HepG2 (cell line): ENCODE measurements at regions not wholly inside any gene's neighbourhood (a gene's known extent, or its start where the extent isn't known, plus 50 kb on each side); places are given as distances from the start of the nearest gene placed in this dataset.

ENCODE experiments used
- ATAC-seq: fragments of 200-7000 bp; cut with Tn5 transposase; 3 replicates; pipeline ENCODE4 v1.9.1; 2020; ENCODE audit warnings: mild to moderate bottlenecking, moderate library complexity
- BruUV-seq: library from RNA; stranded (reverse); fragments of 400-500 nt; replicated peaks from 2 replicates; lab custom pipeline; 2021; lab: Mats Ljungman, UMichigan
- CTCF ChIA-PET: fragments of 300-600 bp; formaldehyde crosslinking; extraction: SDS; loops from one replicate; lab custom pipeline; 2021; ENCODE audit warnings: low total read pairs, inconsistent platforms, low intra/inter-chr PET ratio; lab: Yijun Ruan, JAX
- POLR2A ChIA-PET: fragments of 350-600 bp; sonication (Branson Sonifier 250); formaldehyde crosslinking; loops from one replicate; lab custom pipeline; 2020; ENCODE audit warnings: antibody characterized with exemption, inconsistent platforms; lab: Yijun Ruan, JAX
- DNase-seq: peaks from one replicate; pipeline ENCODE4 v3.0.0-alpha.2; 2015; ENCODE audit warnings: low spot score
- FAIRE-seq: peaks from 3 replicates; lab custom pipeline; 2011; peaks lifted over from hg19 to GRCh38; lab: Jason Lieb, UNC
- H2AFZ ChIP-seq: one replicate; pipeline ENCODE4 v1.6.1; 2011; ENCODE audit warnings: low read length, inconsistent platforms
- H3K27ac ChIP-seq: fragments of 300-600 bp; 3 replicates; pipeline ENCODE4 v1.8.0; 2011; ENCODE audit warnings: mixed run types, mild to moderate bottlenecking, mixed read lengths, low read length, inconsistent platforms; ENCODE audit not compliant: insufficient read depth; ENCODE audit errors: extremely low read length
- H3K27me3 ChIP-seq, 2 experiments: fragments of 200-600 bp in 1 of 2; 2 replicates in 1 of 2; 3 replicates in 1 of 2; pipeline versions ENCODE4 v1.6.0 to v1.8.0; 2011; ENCODE audit warnings: low read length in 2 of 2, mild to moderate bottlenecking in 2 of 2, moderate library complexity in 2 of 2, inconsistent platforms in 1 of 2; ENCODE audit not compliant: insufficient read depth in 2 of 2, control insufficient read depth in 1 of 2
- H3K36me3 ChIP-seq, 2 experiments: fragments of 200-600 bp in 1 of 2; replicated peaks in 1 of 2; 2 replicates in 1 of 2; 3 replicates in 1 of 2; pipeline versions ENCODE4 v1.5.1 to v1.8.0; 2011; ENCODE audit warnings: low read length in 2 of 2, inconsistent platforms in 1 of 2; ENCODE audit not compliant: insufficient read depth in 2 of 2, control insufficient read depth in 1 of 2
- H3K4me1 ChIP-seq: 2 replicates; pipeline ENCODE4 v1.5.1; 2012; ENCODE audit warnings: low read length, inconsistent platforms; ENCODE audit not compliant: insufficient read depth
- H3K4me2 ChIP-seq: 2 replicates; pipeline ENCODE4 v1.6.0; 2011; ENCODE audit warnings: low read depth, low read length, inconsistent platforms
- H3K4me3 ChIP-seq, 3 experiments: fragments of 200-600 bp in 1 of 3; sonication (generic), shearing (Covaris generic) in 1 of 3; replicated peaks in 1 of 3; 2 replicates each; pipeline ENCODE4 v1.5.1; 2011 to 2016; ENCODE audit warnings: low read length in 3 of 3, inconsistent platforms in 2 of 3, low read depth in 2 of 3, mild to moderate bottlenecking in 2 of 3, control low read depth in 1 of 3, mixed read lengths in 1 of 3; ENCODE audit not compliant: insufficient read depth in 1 of 3
- H3K79me2 ChIP-seq: one replicate; pipeline ENCODE4 v1.6.1; 2011; ENCODE audit warnings: low read length, inconsistent platforms; ENCODE audit not compliant: insufficient read depth
- H3K9ac ChIP-seq: 2 replicates; pipeline ENCODE4 v1.6.0; 2011; ENCODE audit warnings: mild to moderate bottlenecking, low read depth, low read length, inconsistent platforms; ENCODE audit not compliant: insufficient read depth
- H3K9me3 ChIP-seq: 2 replicates; pipeline ENCODE4 v1.5.1; 2012; ENCODE audit warnings: mild to moderate bottlenecking, low read length
- H4K20me1 ChIP-seq: 2 replicates; pipeline ENCODE4 v1.6.0; 2011; ENCODE audit warnings: inconsistent platforms, mild to moderate bottlenecking, low read length, moderate library complexity; ENCODE audit not compliant: insufficient read depth
- CENPX ChIP-seq: sonication (generic); formaldehyde crosslinking; IDR thresholded peaks from 2 replicates; pipeline ENCODE4 v1.9.0; 2021; ENCODE audit warnings: mild to moderate bottlenecking, missing genetic modification reagents, moderate library complexity
- DBP ChIP-seq: sonication (generic); formaldehyde crosslinking; IDR thresholded peaks from 2 replicates; pipeline ENCODE4 v1.4.0; 2020; ENCODE audit warnings: missing genetic modification reagents; ENCODE audit errors: not compliant biosample characterization
- GABPA ChIP-seq, 2 experiments: IDR thresholded peaks; 2 replicates each; pipeline ENCODE4 v1.6.1; 2011 to 2016; ENCODE audit warnings: low read depth in 2 of 2, low read length in 1 of 2, missing biosample characterization in 1 of 2, missing genetic modification characterization in 1 of 2
- HNF1B ChIP-seq: sonication (generic); formaldehyde crosslinking; IDR thresholded peaks from 2 replicates; pipeline ENCODE4 v1.5.1; 2020; ENCODE audit warnings: mild to moderate bottlenecking, moderate library complexity, missing genetic modification reagents
- KDM3A ChIP-seq: IDR thresholded peaks from 2 replicates; pipeline ENCODE4 v1.6.1; 2018; ENCODE audit warnings: low read depth, missing compliant biosample characterization
- KLF13 ChIP-seq: sonication (generic); formaldehyde crosslinking; IDR thresholded peaks from 2 replicates; pipeline ENCODE4 v1.4.0; 2020; ENCODE audit warnings: mild to moderate bottlenecking, missing genetic modification reagents
- MAF1 ChIP-seq: sonication (generic); formaldehyde crosslinking; IDR thresholded peaks from 2 replicates; pipeline ENCODE4 v1.5.0; 2020; ENCODE audit warnings: missing genetic modification reagents, borderline replicate concordance
- MAX ChIP-seq: IDR thresholded peaks from 2 replicates; pipeline ENCODE4 v1.6.1; 2012; ENCODE audit warnings: inconsistent platforms
- MYNN ChIP-seq: sonication (generic); formaldehyde crosslinking; IDR thresholded peaks from 2 replicates; pipeline ENCODE4 v1.4.0; 2020; ENCODE audit warnings: mild to moderate bottlenecking, low read depth, missing genetic modification reagents
- NFE2L1 ChIP-seq: sonication (generic); formaldehyde crosslinking; IDR thresholded peaks from 2 replicates; pipeline ENCODE4 v1.4.0; 2020; ENCODE audit warnings: missing genetic modification reagents, mild to moderate bottlenecking, borderline replicate concordance
- PAF1 ChIP-seq: IDR thresholded peaks from 2 replicates; pipeline ENCODE4 v1.6.1; 2016; ENCODE audit warnings: missing genetic modification reagents, missing compliant biosample characterization
- PTBP1 ChIP-seq: fragments of 200-400 bp; formaldehyde crosslinking; IDR thresholded peaks from 2 replicates; pipeline ENCODE4 v1.6.1; 2018; ENCODE audit warnings: low read length, low read depth; ENCODE audit not compliant: poor library complexity, severe bottlenecking
- RFX1 ChIP-seq: fragments of 450-650 bp; IDR thresholded peaks from 2 replicates; pipeline ENCODE4 v1.6.1; 2017
- SAFB2 ChIP-seq: sonication (generic); formaldehyde crosslinking; IDR thresholded peaks from 2 replicates; pipeline ENCODE4 v1.5.1; 2020; ENCODE audit warnings: missing genetic modification reagents, low read depth, mild to moderate bottlenecking, borderline replicate concordance
- SNAPC2 ChIP-seq: sonication (generic); formaldehyde crosslinking; IDR thresholded peaks from 2 replicates; pipeline ENCODE4 v1.8.1; 2022; ENCODE audit warnings: mild to moderate bottlenecking, missing genetic modification reagents
- ZBTB37 ChIP-seq: sonication (generic); formaldehyde crosslinking; IDR thresholded peaks from 2 replicates; pipeline ENCODE4 v1.4.0; 2020; ENCODE audit warnings: mild to moderate bottlenecking, missing genetic modification reagents
- ZIK1 ChIP-seq: sonication (generic); formaldehyde crosslinking; IDR thresholded peaks from 2 replicates; pipeline ENCODE4 v1.5.0; 2020; ENCODE audit warnings: mild to moderate bottlenecking, low read depth, missing genetic modification reagents, borderline replicate concordance
- ZNF263 ChIP-seq: sonication (generic); formaldehyde crosslinking; IDR thresholded peaks from 2 replicates; pipeline ENCODE4 v1.4.0; 2020; ENCODE audit warnings: missing genetic modification reagents
- ZNF670 ChIP-seq: sonication (generic); formaldehyde crosslinking; IDR thresholded peaks from 2 replicates; pipeline ENCODE4 v1.8.0; 2022; ENCODE audit warnings: mild to moderate bottlenecking, missing genetic modification reagents, borderline replicate concordance
- ZSCAN21 ChIP-seq: sonication (generic); formaldehyde crosslinking; IDR thresholded peaks from 2 replicates; pipeline ENCODE4 v1.8.0; 2022; ENCODE audit warnings: mild to moderate bottlenecking, missing genetic modification reagents, moderate library complexity, borderline replicate concordance
- ZZZ3 ChIP-seq: sonication (generic); formaldehyde crosslinking; IDR thresholded peaks from 2 replicates; pipeline ENCODE4 v1.4.0; 2020; ENCODE audit warnings: missing genetic modification reagents, mild to moderate bottlenecking, borderline replicate concordance
- WGBS: methylation state at CpG from one replicate; pipeline ENCODE4 v1.1.6; 2017; ENCODE audit warnings: low lambda C conversion rate; 5-methylcytosine and 5-hydroxymethylcytosine counted together
- in situ Hi-C: cut with HindIII; loops from 2 replicates; pipeline ENCODE4 v1.10.0; 2017; ENCODE audit warnings: low pct_unique_long_range_greater_than_20kb; ENCODE audit not compliant: extremely low pct_ligation_motif_present
- intact Hi-C: fragments of 100-400 bp; cut with micrococcal nuclease; formaldehyde crosslinking; loops from one replicate; pipeline ENCODE4 v1.10.0; 2022; ENCODE audit not compliant: unreplicated experiment

- TF ChIP-seq ZSCAN21 (CRISPR knock-in tag) (no peak), PAF1 (CRISPR knock-in tag) (no peak), CENPX (CRISPR knock-in tag) (no peak), MYNN (CRISPR knock-in tag) (no peak), GABPA (IDR thresholded peaks at IDR 0.05; ENCODE audit: low read depth, low read length) (no peak), GABPA (CRISPR knock-in tag; IDR thresholded peaks at IDR 0.05; ENCODE audit: low read depth) (no peak), DBP (CRISPR knock-in tag) (no peak), RFX1 (no peak), ZIK1 (CRISPR knock-in tag) (no peak), KLF13 (CRISPR knock-in tag) (no peak), ZNF263 (no peak), ZNF670 (CRISPR knock-in tag) (no peak)
- TF ChIP-seq, all 625 proteins: peak for 0
These were observed 55.3 kb upstream of the PRDX6 start (continued) for GRCh38 chr1:173421789-173422188.

- no peaks in the 10 kb centered on the region for H3K27me3 ChIP-seq
- no TSS peak for BruUV-seq
- POLR2A ChIA-PET = no interaction called here
- DNase-seq = no peak
- no peaks in the 10 kb centered on the region for H4K20me1 ChIP-seq
- no peak overlapping the region for H3K27ac ChIP-seq
- intact Hi-C loops (loop anchor here (10.0 kb wide), 1 partner anchor 292 kb away; the partner anchor contains the start of gene KLHL20), in situ Hi-C loops (loop anchor here (5.0 kb wide), 1 partner anchor 400 kb away; the partner anchor contains the start of genes CENPL and DARS2)
- no peak for ATAC-seq
- H3K9ac ChIP-seq = no peak overlapping the region
- H3K4me1 ChIP-seq = no peaks in the 10 kb centered on the region
- FAIRE-seq = no peak
- no peak overlapping the region for H2AFZ ChIP-seq
- H3K4me2 ChIP-seq = no peak overlapping the region
- WGBS = 82% methylated on average over 5 of the region's 5 CpGs
- no peak overlapping the region for H3K4me3 ChIP-seq
- H3K9me3 ChIP-seq = no peaks in the 10 kb centered on the region
- H3K79me2 ChIP-seq = no peaks in the 10 kb centered on the region
- H3K36me3 ChIP-seq = peaks cover 0 to 5% of the 10 kb centered on the region in 2 experiments; a peak in 3 of 5 replicates
- CTCF ChIA-PET = no interaction called here
- TF ChIP-seq ZZZ3 (CRISPR knock-in tag) = no peak
- no peak for TF ChIP-seq PTBP1
- no peak for TF ChIP-seq KDM3A (CRISPR knock-in tag)
- no peak for TF ChIP-seq HNF1B (CRISPR knock-in tag)
- TF ChIP-seq ZBTB37 (CRISPR knock-in tag) = no peak
- no peak for TF ChIP-seq SAFB2 (CRISPR knock-in tag)
- no peak for TF ChIP-seq NFE2L1 (CRISPR knock-in tag)
- TF ChIP-seq MAX = no peak
- TF ChIP-seq SNAPC2 = no peak
- no peak for TF ChIP-seq MAF1 (CRISPR knock-in tag)
These were observed 54.6 kb upstream of the PRDX6 start for GRCh38 chr1:173422456-173422976.
